ENCODE measurements at regions not wholly inside any gene's neighbourhood (a gene's known extent, or its start where the extent isn't known, plus 50 kb on each side); places are given as distances from the start of the nearest gene placed in this dataset.

- no peak for TF ChIP-seq POLR2A (IDR thresholded peaks at IDR 0.05)
- TF ChIP-seq CTCF (IDR thresholded peaks at IDR 0.05): no peak
- Histone ChIP-seq H3K9me3 (no peaks in the 10 kb centered on the region), H3K27me3 (no peaks in the 10 kb centered on the region), H3K4me1 (peaks cover 23% of the 10 kb centered on the region), H3K36me3 (replicated peaks in 1 of 2; ENCODE audit: insufficient read depth in 1 of 2, low read depth in 2 of 2) (no peaks in the 10 kb centered on the region), H3K27ac (no peak overlapping the region), H3K4me3 (no peak overlapping the region)
- no peak for DNase-seq
- 88 to 89% methylated on average over 5 of the region's 5 CpGs for WGBS, 2 donors
- intact Hi-C loops (cut with DNase I): no loop called here
- ATAC-seq: no peak
Observed at GRCh38 chr10:51020200-51020599, 54.1 kb upstream of the PRKG1 start.

GRCh38 chr10:51022933-51023585, 51.2 kb upstream of the PRKG1 start:
- H3K36me3 ChIP-seq (replicated peaks in 1 of 2; ENCODE audit: insufficient read depth in 1 of 2, low read depth in 2 of 2): no peaks in the 10 kb centered on the region
- no peaks in the 10 kb centered on the region for H3K9me3 ChIP-seq
- ATAC-seq (no peak), DNase-seq (no peak)
- H3K27ac ChIP-seq: no peak overlapping the region
- TF ChIP-seq POLR2A (IDR thresholded peaks at IDR 0.05): no peak
- no peak for TF ChIP-seq CTCF (IDR thresholded peaks at IDR 0.05)
- 72 to 83% methylated on average over 5 of the region's 5 CpGs for WGBS, 2 donors
- H3K4me1 ChIP-seq: peaks cover 22% of the 10 kb centered on the region
- H3K27me3 ChIP-seq: no peaks in the 10 kb centered on the region
- H3K4me3 ChIP-seq: no peak overlapping the region
- intact Hi-C loops (cut with DNase I): no loop called here

GRCh38 chr10:51023636-51024035, 50.7 kb upstream of the PRKG1 start:
- intact Hi-C loops (cut with DNase I): no loop called here
- Histone ChIP-seq H3K27ac (no peak overlapping the region), H3K9me3 (no peaks in the 10 kb centered on the region), H3K4me1 (peaks cover 17% of the 10 kb centered on the region), H3K27me3 (no peaks in the 10 kb centered on the region), H3K4me3 (no peak overlapping the region), H3K36me3 (replicated peaks in 1 of 2; ENCODE audit: insufficient read depth in 1 of 2, low read depth in 2 of 2) (no peaks in the 10 kb centered on the region)
- no peak for ATAC-seq
- no peak for DNase-seq
- TF ChIP-seq POLR2A (IDR thresholded peaks at IDR 0.05) (no peak), CTCF (IDR thresholded peaks at IDR 0.05) (no peak)

Data from body of pancreas (tissue), 4 donors.